Ammon's horn (tissue), 1 donor: ENCODE measurements at regions not wholly inside any gene's neighbourhood (a gene's known extent, or its start where the extent isn't known, plus 50 kb on each side); places are given as distances from the start of the nearest gene placed in this dataset.
A peak's percentile ranks its signal among the peaks of the same experiment; 100 is the strongest.
"Not testable (repeated sequence)": the region's sequence is repeated elsewhere in the genome, so short reads cannot be mapped to it uniquely, and the experiment has no call there.

Source experiments
- DNase-seq: peaks from one replicate; pipeline ENCODE4 v3.0.0-alpha.2; 2016; ENCODE audit warnings: low spot score

- DNase-seq: no peak
Observed at GRCh38 chr5:103427326-103427725, 135.3 kb downstream of the NUDT12 start.

- DNase-seq: no peak
Observed at GRCh38 chr5:103425686-103426454, 136.7 kb downstream of the NUDT12 start.

- DNase-seq: no peak
Observed at GRCh38 chr5:103424453-103425205, 138.0 kb downstream of the NUDT12 start.

GRCh38 chr5:103424026-103424425 lies 138.6 kb downstream of the NUDT12 start:
- DNase-seq: no peak

GRCh38 chr5:103422756-103423155 lies 139.8 kb downstream of the NUDT12 start:
- no peak for DNase-seq

- no peak for DNase-seq
Observed at GRCh38 chr5:103414604-103415003, 148.0 kb downstream of the NUDT12 start.

GRCh38 chr5:103411711-103412110 lies 150.9 kb downstream of the NUDT12 start:
- DNase-seq: no peak

GRCh38 chr5:103410172-103410571 lies 151.6 kb downstream of the MACIR start:
- DNase-seq: no peak

GRCh38 chr5:103409013-103409670 lies 150.6 kb downstream of the MACIR start:
- no peak for DNase-seq

- DNase-seq: no peak
Observed at GRCh38 chr5:103408408-103408807, 149.8 kb downstream of the MACIR start.

- DNase-seq: no peak
Observed at GRCh38 chr5:103407402-103407801, 148.8 kb downstream of the MACIR start.

- DNase-seq: no peak
Observed at GRCh38 chr5:103404483-103404882, 145.9 kb downstream of the MACIR start.

- DNase-seq: no peak
Observed at GRCh38 chr5:103402851-103403250, 144.3 kb downstream of the MACIR start.

- no peak for DNase-seq
Observed at GRCh38 chr5:103397739-103398581, 139.4 kb downstream of the MACIR start.

- DNase-seq: no peak
Observed at GRCh38 chr5:103394676-103395075, 136.1 kb downstream of the MACIR start.

GRCh38 chr5:103393101-103393754 lies 134.7 kb downstream of the MACIR start:
- DNase-seq: no peak

GRCh38 chr5:103391659-103392058 lies 133.1 kb downstream of the MACIR start:
- DNase-seq: no peak

- peak; percentile 51 for DNase-seq
Observed at GRCh38 chr5:103389846-103390245, 131.3 kb downstream of the MACIR start.

- DNase-seq: no peak
Observed at GRCh38 chr5:103389357-103389756, 130.8 kb downstream of the MACIR start.

GRCh38 chr5:103385722-103386121 lies 127.2 kb downstream of the MACIR start:
- no peak for DNase-seq

GRCh38 chr5:103377638-103378037 lies 119.1 kb downstream of the MACIR start:
- DNase-seq: not testable (repeated sequence)
